ENCODE measurements at regions not wholly inside any gene's neighbourhood (a gene's known extent, or its start where the extent isn't known, plus 50 kb on each side); places are given as distances from the start of the nearest gene placed in this dataset.

DNA sequence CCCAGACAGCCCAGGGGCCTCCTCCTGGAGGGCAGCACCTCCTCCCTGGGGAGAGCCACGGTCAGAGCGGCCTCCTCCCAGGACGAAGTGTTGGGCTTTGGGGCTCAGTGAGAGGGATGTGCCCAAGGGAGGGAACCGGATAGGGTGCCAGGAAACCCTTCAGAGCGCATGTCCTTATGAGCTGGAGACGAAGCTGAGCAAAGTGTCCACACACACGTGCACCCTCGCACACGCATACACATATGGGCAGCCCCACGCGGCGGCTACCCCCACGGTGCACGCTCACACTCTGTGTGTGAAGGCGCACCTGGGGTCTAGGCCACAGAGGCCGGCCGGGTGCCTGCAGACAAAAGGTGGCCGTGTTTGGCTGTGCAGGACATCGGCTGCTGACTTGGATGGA lies 106.1 kb upstream of the HDAC4 start:
- no peak for FAIRE-seq
- no peaks in the 10 kb centered on the region for H3K27me3 ChIP-seq (ENCODE audit: control insufficient read depth, extremely low read depth, insufficient read depth, low read length)

DNA sequence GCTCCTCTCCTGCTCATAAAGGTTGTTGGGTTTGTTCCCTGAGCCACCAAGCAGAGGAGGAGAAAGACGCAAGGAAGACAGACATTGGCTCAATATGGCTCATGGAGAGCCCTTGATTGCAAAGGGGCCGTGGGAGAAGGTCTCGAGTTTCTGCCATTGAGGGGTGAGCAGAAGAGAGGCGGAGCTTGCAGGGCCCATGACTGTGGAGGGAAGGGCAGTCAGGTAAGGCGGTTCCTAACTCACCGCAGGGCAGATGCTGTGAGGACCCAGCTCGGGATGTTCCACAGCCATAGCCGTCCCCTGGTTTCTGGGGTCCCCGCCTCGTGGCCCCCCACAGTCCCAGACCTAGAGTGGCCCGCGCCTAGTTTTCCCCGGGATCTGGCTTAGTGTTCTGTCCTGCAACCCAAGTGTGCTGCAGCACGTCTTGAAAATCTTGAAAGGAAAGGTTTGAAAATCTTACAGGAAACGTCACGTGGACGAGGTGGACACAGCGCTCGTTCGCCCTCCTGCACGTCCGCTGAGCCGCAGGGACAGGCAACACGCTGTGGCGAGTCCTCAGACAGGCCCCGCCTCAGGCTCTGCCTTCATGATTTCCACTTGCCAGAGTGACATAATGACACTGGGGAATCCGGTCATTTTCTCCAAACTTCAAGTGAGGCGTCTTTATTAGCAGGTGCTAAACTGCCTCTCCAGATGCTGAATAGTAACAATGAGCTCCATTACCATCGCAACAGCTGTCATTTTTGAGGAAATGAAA lies 105.5 kb upstream of the HDAC4 start:
- dilution Hi-C loops (cut with MboI; ENCODE audit: extremely low pct_ligation_motif_present, low sequenced_read_pairs): no loop called here
- Histone ChIP-seq H3K9ac (ENCODE audit: control insufficient read depth, extremely low read depth, insufficient read depth, low read length) (no peak overlapping the region), H3K4me1 (ENCODE audit: control insufficient read depth, extremely low read depth, insufficient read depth, low read length) (no peaks in the 10 kb centered on the region), H3K27me3 (ENCODE audit: control insufficient read depth, extremely low read depth, insufficient read depth, low read length) (no peaks in the 10 kb centered on the region), H2AFZ (ENCODE audit: control insufficient read depth, low read length) (no peak overlapping the region), H3K4me3 (ENCODE audit: control insufficient read depth in 2 of 3, extremely low read depth in 1 of 3, insufficient read depth in 2 of 3, low read depth in 1 of 3, low read length in 3 of 3) (no peak overlapping the region), H3K36me3 (ENCODE audit: control insufficient read depth in 2 of 2, extremely low read depth in 1 of 2, insufficient read depth in 2 of 2, low read length in 2 of 2) (no peaks in the 10 kb centered on the region), H3K9me3 (ENCODE audit: control insufficient read depth, low read depth, low read length) (no peaks in the 10 kb centered on the region), H3K9me1 (ENCODE audit: control insufficient read depth, extremely low read depth, insufficient read depth, low read length) (no peaks in the 10 kb centered on the region), H3K4me2 (ENCODE audit: control insufficient read depth, extremely low read depth, insufficient read depth, low read depth, low read length) (no peak overlapping the region), H3K27ac (ENCODE audit: control insufficient read depth, insufficient read depth, low read length) (no peak overlapping the region), H3K79me2 (ENCODE audit: control insufficient read depth, insufficient read depth, low read length) (no peaks in the 10 kb centered on the region), H4K20me1 (ENCODE audit: control insufficient read depth, extremely low read depth, insufficient read depth, low read length) (no peaks in the 10 kb centered on the region)
- no peak for FAIRE-seq
- TF ChIP-seq EZH2 (IDR thresholded peaks at IDR 0.05; ENCODE audit: low read length): no peak
- TF ChIP-seq, protein P1, sequence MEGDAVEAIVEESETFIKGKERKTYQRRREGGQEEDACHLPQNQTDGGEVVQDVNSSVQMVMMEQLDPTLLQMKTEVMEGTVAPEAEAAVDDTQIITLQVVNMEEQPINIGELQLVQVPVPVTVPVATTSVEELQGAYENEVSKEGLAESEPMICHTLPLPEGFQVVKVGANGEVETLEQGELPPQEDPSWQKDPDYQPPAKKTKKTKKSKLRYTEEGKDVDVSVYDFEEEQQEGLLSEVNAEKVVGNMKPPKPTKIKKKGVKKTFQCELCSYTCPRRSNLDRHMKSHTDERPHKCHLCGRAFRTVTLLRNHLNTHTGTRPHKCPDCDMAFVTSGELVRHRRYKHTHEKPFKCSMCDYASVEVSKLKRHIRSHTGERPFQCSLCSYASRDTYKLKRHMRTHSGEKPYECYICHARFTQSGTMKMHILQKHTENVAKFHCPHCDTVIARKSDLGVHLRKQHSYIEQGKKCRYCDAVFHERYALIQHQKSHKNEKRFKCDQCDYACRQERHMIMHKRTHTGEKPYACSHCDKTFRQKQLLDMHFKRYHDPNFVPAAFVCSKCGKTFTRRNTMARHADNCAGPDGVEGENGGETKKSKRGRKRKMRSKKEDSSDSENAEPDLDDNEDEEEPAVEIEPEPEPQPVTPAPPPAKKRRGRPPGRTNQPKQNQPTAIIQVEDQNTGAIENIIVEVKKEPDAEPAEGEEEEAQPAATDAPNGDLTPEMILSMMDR (optimal IDR thresholded peaks at IDR 0.05 in 1 of 3, IDR thresholded peaks at IDR 0.05 in 1 of 3, conservative IDR thresholded peaks at IDR 0.05 in 1 of 3; ENCODE audit: extremely low read depth in 1 of 3, insufficient read depth in 2 of 3, low read length in 3 of 3): no peak
- DNase-seq (ENCODE audit: low read depth, low spot score): no peak

More for the DNA sequence above, 106.1 kb upstream of the HDAC4 start:
- no peak for DNase-seq (ENCODE audit: low read depth, low spot score)
- Histone ChIP-seq H3K27ac (ENCODE audit: control insufficient read depth, insufficient read depth, low read length) (no peak overlapping the region), H3K9ac (ENCODE audit: control insufficient read depth, extremely low read depth, insufficient read depth, low read length) (no peak overlapping the region), H3K36me3 (ENCODE audit: control insufficient read depth in 2 of 2, extremely low read depth in 1 of 2, insufficient read depth in 2 of 2, low read length in 2 of 2) (no peaks in the 10 kb centered on the region), H3K9me3 (ENCODE audit: control insufficient read depth, low read depth, low read length) (no peaks in the 10 kb centered on the region), H3K4me2 (ENCODE audit: control insufficient read depth, extremely low read depth, insufficient read depth, low read depth, low read length) (no peak overlapping the region), H4K20me1 (ENCODE audit: control insufficient read depth, extremely low read depth, insufficient read depth, low read length) (no peaks in the 10 kb centered on the region), H3K4me1 (ENCODE audit: control insufficient read depth, extremely low read depth, insufficient read depth, low read length) (no peaks in the 10 kb centered on the region), H3K4me3 (ENCODE audit: control insufficient read depth in 2 of 3, extremely low read depth in 1 of 3, insufficient read depth in 2 of 3, low read depth in 1 of 3, low read length in 3 of 3) (no peak overlapping the region), H3K79me2 (ENCODE audit: control insufficient read depth, insufficient read depth, low read length) (no peaks in the 10 kb centered on the region), H2AFZ (ENCODE audit: control insufficient read depth, low read length) (no peak overlapping the region), H3K9me1 (ENCODE audit: control insufficient read depth, extremely low read depth, insufficient read depth, low read length) (no peaks in the 10 kb centered on the region)
- TF ChIP-seq EZH2 (IDR thresholded peaks at IDR 0.05; ENCODE audit: low read length): no peak
- TF ChIP-seq, protein P1 (optimal IDR thresholded peaks at IDR 0.05 in 1 of 3, IDR thresholded peaks at IDR 0.05 in 1 of 3, conservative IDR thresholded peaks at IDR 0.05 in 1 of 3; ENCODE audit: extremely low read depth in 1 of 3, insufficient read depth in 2 of 3, low read length in 3 of 3): no peak
- dilution Hi-C loops (cut with MboI; ENCODE audit: extremely low pct_ligation_motif_present, low sequenced_read_pairs): no loop called here

All from keratinocyte (primary cell).